Inferior parietal cortex (tissue), 1 donor: ENCODE measurements at regions not wholly inside any gene's neighbourhood (a gene's known extent, or its start where the extent isn't known, plus 50 kb on each side); places are given as distances from the start of the nearest gene placed in this dataset.
"Not testable (repeated sequence)": the region's sequence is repeated elsewhere in the genome, so short reads cannot be mapped to it uniquely, and the experiment has no call there.

ENCODE experiments used
- DNase-seq: peaks from one replicate; pipeline ENCODE4 v3.0.0-alpha.2; 2016; ENCODE audit errors: extremely low spot score

DNA sequence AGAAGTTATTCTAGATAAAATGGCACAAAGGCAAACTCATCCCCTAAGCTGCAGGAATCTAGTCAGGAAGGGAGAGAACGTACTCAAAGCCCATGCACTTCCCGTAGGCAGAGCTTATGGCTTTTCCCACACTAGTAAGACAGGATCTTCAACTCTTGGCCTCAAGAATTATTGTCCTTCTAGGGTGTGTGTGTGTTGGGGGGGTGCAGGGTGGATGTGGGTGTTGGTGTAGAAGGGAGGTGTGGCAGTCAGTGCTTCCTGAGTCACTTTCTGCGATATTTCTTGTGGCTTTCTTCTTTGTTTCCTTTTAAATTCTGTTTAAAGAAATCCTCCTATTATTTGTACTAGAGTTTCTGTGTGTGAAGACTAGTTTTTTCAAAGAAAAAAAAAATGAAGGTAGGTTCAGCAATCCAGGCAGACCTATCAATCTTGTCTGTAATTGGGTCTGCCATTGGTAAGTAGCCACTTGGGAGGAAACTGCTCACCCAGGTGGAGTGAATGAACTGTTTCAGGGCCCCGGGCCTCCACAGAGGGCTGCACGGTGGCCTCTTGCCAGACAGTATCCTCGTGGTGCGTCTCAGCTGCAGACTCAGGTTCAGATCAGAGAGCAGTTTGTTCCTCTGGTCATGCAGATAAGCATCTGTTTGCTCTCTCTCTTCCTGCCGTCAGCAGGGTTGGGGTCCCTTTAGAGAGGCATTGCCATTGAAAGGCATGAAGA lies 131.9 kb downstream of the NPR3 start:
- no peak for DNase-seq

DNA sequence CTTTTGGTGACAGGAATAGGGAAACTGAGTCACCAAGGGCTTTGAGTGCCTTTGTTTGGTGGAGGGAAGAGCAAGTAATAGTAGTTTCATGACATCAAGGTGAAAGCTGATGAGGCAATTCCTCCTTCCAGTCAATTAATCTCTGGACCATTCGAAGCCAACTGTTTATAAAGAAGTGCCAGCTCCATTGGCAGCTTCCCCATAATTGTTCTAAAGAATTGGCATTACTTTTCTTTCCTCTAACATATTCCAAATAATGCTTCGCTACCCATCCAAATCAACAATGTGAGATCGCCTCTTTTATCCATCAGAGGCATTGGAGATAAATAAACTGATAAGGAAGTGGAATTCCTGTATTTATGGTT lies 132.4 kb downstream of the NPR3 start:
- no peak for DNase-seq

DNA sequence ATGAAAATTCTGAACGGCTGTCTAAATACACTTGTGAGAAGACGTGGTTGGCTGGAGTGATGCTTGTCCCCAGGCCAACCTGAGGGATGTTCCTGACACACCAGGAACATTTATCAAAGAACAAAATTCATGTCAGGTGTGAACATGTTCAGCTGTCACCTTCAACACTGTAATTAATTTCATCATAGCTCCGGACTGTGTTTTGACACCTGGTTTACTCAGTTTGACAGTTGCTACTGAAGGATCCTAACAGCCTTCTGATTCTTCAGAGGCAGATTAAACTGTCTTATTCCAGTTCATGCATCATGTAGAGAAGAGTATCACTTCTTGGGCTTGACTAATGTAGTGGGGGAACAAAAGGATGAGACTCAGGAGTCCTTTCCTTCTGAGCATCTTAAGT lies 134.1 kb downstream of the NPR3 start:
- no peak for DNase-seq

DNA sequence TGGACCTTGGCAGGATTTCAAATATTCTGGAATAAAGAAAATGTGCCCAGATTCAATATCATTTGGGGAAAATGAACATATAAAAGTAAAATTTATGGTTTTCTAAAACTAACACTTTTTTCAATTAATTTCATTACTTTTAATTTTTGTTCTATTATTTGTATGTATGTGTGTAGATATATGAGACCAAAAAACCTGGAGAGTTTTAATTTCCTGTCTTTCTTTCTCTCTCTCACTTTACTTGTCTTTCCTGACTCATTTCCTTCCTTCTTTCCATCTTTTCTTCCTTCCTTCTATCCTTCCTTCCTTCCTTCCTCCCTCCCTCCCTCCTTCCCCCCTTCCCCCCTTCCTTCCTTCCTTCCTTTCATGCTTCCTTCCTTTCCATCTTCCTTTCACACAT lies 137.0 kb downstream of the NPR3 start:
- DNase-seq, result no peak

DNA sequence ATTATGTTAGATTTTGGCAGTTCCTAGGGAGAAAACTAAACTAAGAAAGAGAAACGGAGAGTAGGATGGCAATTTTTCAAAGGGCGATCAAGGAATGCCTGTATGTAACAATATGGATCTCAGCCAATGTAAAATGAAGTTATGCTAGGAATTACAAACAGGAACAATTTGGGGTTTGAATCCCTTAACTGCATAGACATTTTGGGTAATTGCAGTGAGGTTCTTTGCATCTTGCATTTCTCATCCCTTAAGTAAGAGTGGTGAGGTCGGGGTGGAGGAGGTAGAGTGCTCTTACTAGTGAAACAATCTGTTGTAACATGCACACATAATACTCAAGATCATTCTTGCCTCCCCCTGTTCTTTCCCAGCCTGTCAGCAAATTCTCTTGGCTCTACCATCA lies 137.6 kb downstream of the NPR3 start:
- DNase-seq, result no peak

DNA sequence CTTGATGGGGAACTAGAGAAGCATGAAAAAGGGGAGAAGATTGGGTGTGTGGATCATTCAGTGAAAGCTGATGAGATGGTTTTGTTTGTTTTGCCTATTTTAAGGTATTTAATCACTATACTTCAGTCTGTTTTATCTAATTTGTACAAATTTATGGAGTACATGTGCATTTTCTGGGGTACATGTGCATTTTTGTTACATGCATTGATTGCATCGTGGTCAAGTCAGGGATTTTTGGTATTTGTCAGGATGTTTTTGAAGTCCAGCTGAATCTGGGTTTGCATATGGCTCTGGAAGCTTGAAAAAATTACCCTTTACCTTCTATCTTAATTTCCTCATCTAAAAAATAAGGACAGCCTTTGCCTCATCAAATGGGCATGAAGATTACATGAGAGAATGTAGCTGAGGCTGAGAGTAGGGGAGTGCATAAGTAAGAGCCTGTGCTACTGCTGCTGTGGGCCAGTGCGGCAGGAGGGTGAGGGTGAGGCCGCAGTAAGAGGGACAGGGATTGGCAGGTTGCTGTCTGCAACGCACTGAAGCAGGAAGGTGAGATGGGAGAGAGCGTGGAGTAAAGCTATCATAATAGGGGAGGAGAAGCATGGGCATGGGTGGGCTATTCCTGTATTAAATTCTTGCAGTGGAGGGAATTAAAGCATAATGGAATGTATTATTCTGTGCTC lies 139.8 kb downstream of the NPR3 start:
- no peak for DNase-seq

DNA sequence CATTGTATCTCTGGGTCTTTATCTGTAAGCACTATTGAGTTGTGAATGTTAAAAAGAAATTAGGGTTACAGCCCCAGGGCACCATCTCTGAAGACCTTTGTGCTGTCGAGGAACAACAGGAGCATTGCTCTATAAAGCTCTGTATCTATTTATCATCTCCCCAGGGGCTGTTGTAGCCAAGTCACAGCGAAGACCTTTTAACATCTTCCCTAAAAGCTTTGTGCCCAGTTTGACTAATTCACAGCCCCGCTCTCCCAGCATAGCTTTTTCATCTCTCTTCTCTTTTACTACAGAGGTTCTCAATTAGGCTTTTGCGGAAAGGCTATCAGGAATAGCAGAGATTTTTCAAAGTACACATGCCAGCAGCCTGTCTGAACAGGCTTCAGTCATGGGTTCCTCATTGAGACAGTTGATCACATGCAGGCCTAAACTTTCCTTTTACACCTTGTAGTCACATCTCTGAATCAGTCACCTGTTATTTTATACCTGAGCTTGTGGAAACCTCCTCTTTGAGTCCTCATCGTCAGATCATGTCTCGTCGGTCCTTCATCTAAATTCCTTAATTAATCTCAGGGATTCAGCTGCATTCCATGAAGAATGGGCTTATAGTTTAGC lies 140.5 kb downstream of the NPR3 start:
- no peak for DNase-seq

DNA sequence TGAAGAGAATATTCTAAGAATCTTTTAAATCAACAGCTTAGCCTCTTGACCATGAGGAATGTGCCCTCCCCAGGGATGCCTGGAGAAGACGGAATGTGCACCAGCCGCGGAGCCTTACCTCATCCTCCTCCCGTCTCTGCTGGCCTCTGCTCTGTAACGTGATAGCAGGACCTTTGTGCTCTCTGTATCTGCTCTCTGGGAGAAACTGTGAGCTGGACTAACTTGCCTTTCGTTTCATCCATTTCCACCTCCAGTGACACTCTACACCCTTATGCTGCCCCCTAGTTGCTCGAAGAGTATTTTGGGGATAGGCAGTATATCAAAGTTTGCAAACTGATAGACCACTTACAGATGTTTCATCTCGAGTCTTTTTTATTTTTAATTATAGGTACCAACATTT lies 141.4 kb downstream of the NPR3 start:
- DNase-seq, result no peak

DNA sequence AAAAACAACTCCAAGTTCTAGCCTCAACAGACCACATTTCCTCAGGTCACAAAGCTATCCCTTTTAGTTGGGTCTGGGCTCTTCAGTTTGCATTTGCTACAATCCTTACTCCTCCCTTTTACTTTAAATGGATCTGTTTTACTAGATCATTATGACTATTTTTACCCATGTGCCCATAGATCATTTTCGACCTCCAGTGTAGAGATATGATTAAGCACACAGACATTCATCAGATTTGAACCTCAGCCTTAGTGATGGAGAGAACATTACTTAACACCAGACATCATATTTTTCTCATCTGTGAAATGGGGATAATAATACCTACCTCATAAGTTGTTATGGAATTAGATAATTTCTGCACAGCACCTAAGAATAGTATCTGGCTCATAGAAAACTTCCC lies 141.9 kb downstream of the NPR3 start:
- DNase-seq, result no peak

DNA sequence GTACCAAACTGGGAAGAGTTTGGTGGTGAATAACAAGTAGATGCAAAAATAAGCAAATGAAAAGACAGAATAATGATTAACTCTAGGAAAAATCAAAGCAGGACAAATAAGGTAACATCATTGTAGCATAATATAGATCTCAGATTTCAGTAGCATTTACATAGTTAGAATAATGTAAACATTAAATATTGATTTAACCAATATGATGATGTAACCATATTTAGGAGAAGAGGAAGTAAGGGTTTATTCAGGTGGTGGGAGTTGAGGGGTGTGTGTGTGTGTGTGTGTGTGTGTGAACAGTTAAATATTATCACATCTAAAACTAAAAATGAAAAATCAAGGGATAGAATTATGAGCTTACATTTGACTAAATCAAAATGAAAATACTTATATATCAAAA lies 143.4 kb downstream of the NPR3 start:
- no peak for DNase-seq

DNA sequence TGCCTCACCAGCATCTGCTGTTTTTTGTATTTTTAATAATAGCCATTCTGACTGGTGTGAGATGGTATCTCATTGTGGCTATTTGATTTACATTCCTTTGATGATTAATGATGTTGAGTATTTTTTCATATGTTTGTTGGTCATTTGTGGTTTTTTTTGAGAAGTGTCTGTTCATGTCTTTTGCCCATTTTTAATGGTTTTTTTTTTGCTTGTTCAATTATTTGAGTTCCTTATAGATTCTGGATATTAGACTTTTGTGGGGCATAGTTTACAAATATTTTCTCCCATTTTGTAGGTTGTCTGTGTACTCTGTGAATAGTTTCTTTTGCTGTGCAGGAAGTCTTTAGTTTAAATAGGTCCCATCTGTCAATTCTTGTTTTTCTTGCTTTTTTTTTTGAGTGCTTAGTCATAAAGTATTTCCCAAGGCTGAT lies 148.1 kb downstream of the NPR3 start:
- DNase-seq, result no peak

DNA sequence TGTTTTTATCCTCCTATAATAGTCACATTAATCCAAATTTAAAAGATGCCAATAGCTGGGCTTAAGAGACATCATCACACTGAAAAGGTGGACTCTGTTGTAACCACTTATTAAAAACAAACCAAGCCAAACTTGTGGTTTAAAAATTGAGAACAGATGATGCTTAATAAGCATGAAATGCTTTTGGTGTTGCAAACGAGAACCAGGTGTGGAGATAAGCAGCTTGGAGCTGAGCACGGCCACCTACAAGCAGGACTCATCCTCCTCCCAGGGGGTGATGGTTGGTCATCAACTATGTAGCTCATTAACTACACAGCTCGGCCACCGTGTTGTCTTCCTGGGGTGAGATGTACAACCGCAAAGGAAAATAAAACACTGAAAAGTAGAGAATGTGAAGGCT lies 154.4 kb downstream of the NPR3 start:
- no peak for DNase-seq

DNA sequence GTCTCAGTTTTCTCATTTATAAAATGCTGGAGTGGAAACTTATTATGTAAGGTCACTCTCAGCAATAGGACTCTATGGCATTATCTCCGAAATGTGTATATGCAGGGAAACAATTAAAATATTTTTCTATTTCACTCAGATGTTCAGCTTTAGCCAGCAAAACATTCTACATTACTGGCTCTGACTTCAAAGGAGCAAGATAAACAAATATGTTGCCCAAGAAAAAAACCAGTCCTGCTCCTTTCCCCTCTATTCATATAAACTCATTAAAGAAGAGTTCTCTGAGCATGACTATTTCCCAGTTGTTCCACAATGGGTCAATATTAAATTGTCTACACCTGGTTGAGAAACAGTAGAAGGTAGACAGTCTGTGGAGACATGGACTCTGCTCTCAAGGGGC lies 155.0 kb downstream of the NPR3 start:
- no peak for DNase-seq

DNA sequence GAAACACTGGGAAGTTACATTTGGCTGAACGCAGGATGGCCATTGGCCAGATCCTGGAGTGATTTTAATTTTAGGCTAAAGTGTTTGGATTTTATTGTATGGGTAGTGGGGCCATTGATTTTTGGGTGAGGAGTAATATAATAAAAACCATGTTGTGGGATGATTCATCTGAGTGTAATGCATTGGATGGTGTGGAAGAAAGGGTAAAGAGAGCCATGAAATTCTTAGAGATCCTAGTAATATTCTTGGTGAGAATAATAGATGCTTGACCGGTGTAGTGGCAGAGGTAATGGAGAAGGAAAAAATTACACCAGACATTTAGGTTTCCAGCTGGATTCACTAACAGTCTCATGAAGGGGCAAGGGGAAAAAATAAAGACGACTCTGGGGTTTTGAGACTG lies 158.1 kb downstream of the NPR3 start:
- no peak for DNase-seq

DNA sequence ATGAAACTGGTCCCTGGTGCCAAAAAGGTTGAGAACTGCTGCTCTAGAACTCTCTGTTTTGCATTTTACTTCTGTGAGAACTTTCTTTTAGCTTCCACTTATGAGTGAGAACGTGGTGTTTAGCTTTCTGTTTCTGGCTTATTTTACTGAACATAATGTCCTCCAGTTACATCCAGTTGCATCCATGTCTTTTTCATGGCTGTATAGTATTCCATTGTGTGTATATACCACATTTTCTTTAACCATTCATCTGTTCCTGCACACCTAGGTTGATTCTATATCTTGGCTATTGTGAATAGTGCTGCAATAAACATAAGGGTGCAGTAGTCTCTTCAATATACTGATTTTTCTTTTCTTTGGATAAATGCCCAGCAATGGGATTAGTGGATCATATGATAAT lies 165.7 kb downstream of the NPR3 start:
- DNase-seq, result no peak

DNA sequence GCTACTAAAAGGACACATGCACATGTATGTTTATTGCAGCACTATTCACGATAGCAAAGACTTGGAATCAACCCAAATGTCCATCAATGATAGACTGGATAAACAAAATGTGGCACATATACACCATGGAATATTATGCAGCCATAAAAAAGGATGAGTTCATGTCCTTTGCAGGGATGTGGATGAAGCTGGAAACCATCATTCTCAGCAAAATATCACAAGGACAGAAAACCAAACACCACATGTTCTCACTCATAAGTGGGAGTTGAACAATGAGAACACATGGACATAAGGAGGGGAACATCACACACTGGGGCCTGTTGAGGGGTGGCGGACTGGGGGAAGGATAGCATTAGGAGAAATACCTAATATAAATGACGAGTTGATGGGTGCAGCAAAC lies 168.2 kb downstream of the NPR3 start:
- DNase-seq, result not testable (repeated sequence)

DNA sequence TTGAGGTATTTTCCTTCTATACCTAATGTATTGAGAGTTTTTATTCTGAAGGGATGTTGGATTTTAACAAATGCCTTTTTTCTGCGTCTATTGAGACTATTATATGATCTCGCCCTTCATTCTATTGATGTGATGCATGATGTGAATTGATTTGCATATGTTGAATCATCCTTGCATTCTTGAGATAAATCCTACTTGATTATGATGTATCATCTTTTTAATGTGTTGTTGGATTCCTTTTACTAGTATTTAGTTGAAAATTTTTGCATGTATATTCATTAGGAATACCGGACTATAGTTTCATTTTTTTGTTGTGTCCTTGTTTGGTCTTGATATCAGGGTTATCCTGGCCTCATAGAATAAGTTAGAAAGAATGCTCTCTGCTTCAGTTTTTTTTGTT lies 169.7 kb downstream of the NPR3 start:
- no peak for DNase-seq

DNA sequence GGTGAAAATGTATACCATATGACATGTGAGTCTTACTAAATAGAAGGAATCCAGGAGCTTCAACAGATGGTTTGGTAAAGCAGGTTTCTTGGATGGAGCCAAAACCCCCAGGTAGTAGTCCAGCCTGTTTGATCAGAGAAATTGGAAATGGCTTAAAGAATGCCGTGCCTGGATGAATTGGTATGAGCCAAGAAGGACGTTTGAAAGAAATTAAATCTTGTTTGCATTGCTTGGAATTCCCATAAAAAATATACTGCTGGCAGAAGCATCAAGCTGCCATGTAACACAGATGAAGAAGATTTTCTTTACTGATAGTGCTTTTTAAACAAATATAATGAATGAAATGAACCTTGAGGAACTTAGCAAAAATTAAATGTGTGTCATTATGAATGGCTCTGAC lies 176.3 kb downstream of the NPR3 start:
- DNase-seq, result no peak

DNA sequence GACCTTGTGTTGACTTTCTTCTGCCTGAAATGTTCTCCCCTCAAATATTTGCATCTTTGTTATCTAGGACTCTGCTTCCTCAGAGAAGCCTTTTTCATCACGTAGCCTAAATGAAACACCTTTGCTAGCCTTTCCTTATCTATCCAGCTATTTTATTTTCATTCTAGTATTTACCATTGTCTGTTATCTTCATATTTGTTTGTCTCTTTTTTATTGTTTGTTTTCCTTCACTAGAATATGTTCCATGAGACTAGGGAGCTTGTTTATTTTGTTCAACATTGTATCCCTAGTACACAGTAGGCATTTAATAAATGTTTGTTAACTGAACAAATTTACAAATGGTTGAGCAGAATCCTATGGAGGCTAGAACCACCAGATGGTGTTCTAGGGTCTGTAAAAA lies 178.0 kb downstream of the NPR3 start:
- no peak for DNase-seq

DNA sequence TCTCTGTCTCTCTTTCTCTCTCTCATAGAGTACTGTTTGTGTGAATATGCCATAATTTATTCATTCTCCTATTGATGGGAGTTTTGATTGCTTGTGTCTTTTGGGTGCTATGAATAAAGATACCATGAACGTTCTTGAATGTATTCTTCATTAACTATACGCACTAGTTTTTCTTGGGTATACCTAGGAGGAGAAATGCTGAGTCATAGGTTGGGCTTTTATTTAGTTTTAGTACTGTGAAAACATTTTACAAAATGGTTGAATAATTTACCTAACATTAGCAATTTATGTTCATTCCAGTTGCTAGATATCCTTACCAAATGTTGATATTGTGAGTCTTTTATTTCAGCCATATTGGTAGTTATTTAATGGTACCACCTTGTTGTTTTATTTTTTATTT lies 192.5 kb downstream of the NPR3 start:
- no peak for DNase-seq

DNA sequence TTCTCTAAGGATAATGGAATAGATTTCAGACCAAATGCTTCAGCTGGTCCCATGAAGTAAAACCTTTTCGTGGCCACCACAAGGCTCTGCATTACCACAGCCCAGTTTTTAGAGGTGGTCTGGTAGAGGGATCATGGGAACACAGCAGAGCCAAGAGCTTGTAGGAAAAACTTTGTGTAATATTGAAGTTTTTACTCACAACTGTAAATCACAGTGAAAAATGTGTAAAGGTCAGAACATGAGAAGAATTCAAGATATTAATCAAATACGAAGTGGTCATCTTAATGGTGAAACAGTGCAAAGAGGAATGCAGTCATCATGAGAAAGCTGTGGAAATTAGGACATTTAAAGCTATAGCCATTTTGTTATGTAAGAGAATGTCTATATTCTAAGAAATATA lies 197.5 kb downstream of the NPR3 start:
- no peak for DNase-seq

DNA sequence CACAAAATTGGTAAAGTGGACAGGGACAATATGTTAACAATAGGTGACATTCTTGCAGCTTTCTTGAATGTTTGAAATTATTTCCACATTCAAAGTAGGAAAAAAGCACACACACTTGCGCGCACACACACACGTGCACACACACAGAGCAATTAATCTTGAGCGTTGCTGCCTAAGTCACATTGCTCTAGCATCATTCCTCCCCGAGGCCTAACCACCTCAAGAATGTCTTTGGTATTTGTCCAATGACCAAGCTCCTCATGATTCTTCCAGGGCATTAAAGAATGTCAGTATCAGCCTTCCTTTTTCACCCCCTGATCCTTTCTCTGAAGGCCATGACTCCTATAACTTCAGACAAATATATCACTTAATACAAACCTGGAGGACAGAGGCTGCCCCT lies 198.1 kb downstream of the NPR3 start:
- no peak for DNase-seq

DNA sequence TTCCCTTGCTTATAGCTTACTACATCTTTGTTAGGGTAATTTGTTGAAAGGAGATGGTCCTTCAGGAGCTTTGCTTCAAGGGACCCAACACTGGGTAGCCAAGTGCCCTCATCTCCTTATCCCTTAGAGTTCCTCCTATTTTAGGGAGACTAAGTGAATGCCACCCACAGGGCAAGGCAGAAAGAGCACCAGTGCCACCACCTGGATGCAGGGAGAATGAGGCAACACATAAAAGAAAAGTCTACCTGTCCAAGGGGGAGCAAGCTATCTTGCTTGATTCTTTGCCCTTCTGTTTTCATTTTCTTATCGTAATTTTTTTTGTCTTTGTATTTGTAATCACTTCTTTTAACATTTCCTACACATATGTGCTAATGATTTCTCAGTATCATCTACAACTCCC lies 205.5 kb downstream of the NPR3 start:
- DNase-seq, result no peak
